HG03432 (cell line): ENCODE measurements at regions not wholly inside any gene's neighbourhood (a gene's known extent, or its start where the extent isn't known, plus 50 kb on each side); places are given as distances from the start of the nearest gene placed in this dataset.
"Not testable (repeated sequence)": the region's sequence is repeated elsewhere in the genome, so short reads cannot be mapped to it uniquely, and the experiment has no call there.

Experiments used
- ATAC-seq: cut with Tn5 transposase; IDR thresholded peaks from one replicate; pipeline ENCODE4 v1.9.1; 2021; ENCODE audit warnings: mild to moderate bottlenecking, moderate library complexity; ENCODE audit not compliant: unreplicated experiment

- ATAC-seq, result peak; percentile 53
These were observed 145.0 kb upstream of the AADAT start for GRCh38 chr4:170234800-170235199.

GRCh38 chr4:170231377-170231776, 141.6 kb upstream of the AADAT start:
- ATAC-seq, result no peak

- no peak for ATAC-seq
These were observed 140.5 kb upstream of the AADAT start for GRCh38 chr4:170230242-170230641.

GRCh38 chr4:170229006-170229405, 139.2 kb upstream of the AADAT start:
- ATAC-seq, result no peak

GRCh38 chr4:170227928-170228327, 138.2 kb upstream of the AADAT start:
- ATAC-seq, result no peak

- ATAC-seq, result no peak
These were observed 136.5 kb upstream of the AADAT start for GRCh38 chr4:170226288-170226687.

- ATAC-seq, result no peak
These were observed 125.0 kb upstream of the AADAT start for GRCh38 chr4:170214731-170215130.

- ATAC-seq, result no peak
These were observed 124.3 kb upstream of the AADAT start for GRCh38 chr4:170214101-170214500.

- ATAC-seq, result peak; percentile 54
These were observed 113.0 kb upstream of the AADAT start for GRCh38 chr4:170202721-170203120.

- ATAC-seq, result no peak
These were observed 109.0 kb upstream of the AADAT start for GRCh38 chr4:170198747-170199146.

- ATAC-seq, result not testable (repeated sequence)
These were observed 105.0 kb upstream of the AADAT start for GRCh38 chr4:170194794-170195193.

- no peak for ATAC-seq
These were observed 103.7 kb upstream of the AADAT start for GRCh38 chr4:170193496-170193895.

- ATAC-seq, result no peak
These were observed 100.5 kb upstream of the AADAT start for GRCh38 chr4:170190265-170190664.

- ATAC-seq, result no peak
These were observed 81.1 kb upstream of the AADAT start for GRCh38 chr4:170170861-170171260.

- no peak for ATAC-seq
These were observed 79.9 kb upstream of the AADAT start for GRCh38 chr4:170169699-170170098.

GRCh38 chr4:170167678-170168077, 77.9 kb upstream of the AADAT start:
- ATAC-seq, result no peak

GRCh38 chr4:170166193-170166592, 76.4 kb upstream of the AADAT start:
- ATAC-seq, result not testable (repeated sequence)

- ATAC-seq, result no peak
These were observed 72.7 kb upstream of the AADAT start for GRCh38 chr4:170162416-170162815.

- ATAC-seq, result no peak
These were observed 67.9 kb upstream of the AADAT start for GRCh38 chr4:170157670-170158069.

GRCh38 chr4:170145120-170145519, 55.4 kb upstream of the AADAT start:
- ATAC-seq, result no peak

- no peak for ATAC-seq
These were observed 50.0 kb upstream of the AADAT start for GRCh38 chr4:170139764-170140163.
